Uterus (tissue), 2 donors: ENCODE measurements at regions not wholly inside any gene's neighbourhood (a gene's known extent, or its start where the extent isn't known, plus 50 kb on each side); places are given as distances from the start of the nearest gene placed in this dataset.

Experiments
- CTCF ChIP-seq, 4 experiments: fragments of 200-600 bp in 2 of 4; fragments of 450-650 bp in 2 of 4; sonication (generic) in 2 of 4; IDR thresholded peaks; one replicate each; pipeline ENCODE4 v1.5.1; 2016 to 2019; ENCODE audit warnings: antibody characterized with exemption in 4 of 4, mild to moderate bottlenecking in 2 of 4, moderate library complexity in 1 of 4
- POLR2A ChIP-seq, 2 donors: fragments of 450-650 bp; IDR thresholded peaks; one replicate each; pipeline ENCODE4 v1.6.1; 2016; ENCODE audit warnings: antibody characterized with exemption in 2 of 2, mild to moderate bottlenecking in 1 of 2, moderate library complexity in 1 of 2

- TF ChIP-seq CTCF (IDR thresholded peaks at IDR 0.05) (no peak), POLR2A (IDR thresholded peaks at IDR 0.05) (no peak)
These were observed 185.8 kb upstream of the GPRIN3 start for GRCh38 chr4:89493367-89493766.
